ENCODE measurements at regions not wholly inside any gene's neighbourhood (a gene's known extent, or its start where the extent isn't known, plus 50 kb on each side); places are given as distances from the start of the nearest gene placed in this dataset.

DNA sequence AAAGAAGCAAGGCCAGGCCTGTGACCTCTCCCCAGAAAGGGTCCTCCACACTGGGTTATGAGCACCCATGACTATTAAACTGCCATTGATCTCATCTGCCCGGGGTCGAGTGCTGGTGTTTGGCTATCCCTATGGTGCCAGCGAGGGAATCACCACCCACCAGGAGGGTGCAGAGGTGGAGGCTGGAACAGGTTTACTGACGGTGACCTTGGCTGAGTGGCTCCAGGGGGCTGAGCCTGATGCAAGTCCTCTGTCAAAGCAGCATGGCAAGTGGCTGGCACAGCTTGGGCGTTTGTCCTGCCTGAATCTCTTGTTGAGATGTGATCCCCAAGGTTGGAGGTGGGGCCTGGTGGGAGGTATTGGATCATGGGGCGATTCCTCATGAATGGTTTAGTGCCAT lies 196.4 kb upstream of the HDAC4 start:
- 60 to 71% methylated on average over 6 of the region's 6 CpGs for WGBS, 2 donors
- H3K9me3 ChIP-seq: no peaks in the 10 kb centered on the region
- no peaks in the 10 kb centered on the region for H3K4me1 ChIP-seq
- no peak for FAIRE-seq
- no peak overlapping the region for H3K27ac ChIP-seq
- no peaks in the 10 kb centered on the region for H3K27me3 ChIP-seq
- peak in 1 of 6 donors; percentile 30 for DNase-seq
- H3K4me3 ChIP-seq: no peak overlapping the region
- intact Hi-C loops (cut with DNase I): no loop called here
- no peak for ATAC-seq
- H3K36me3 ChIP-seq: no peaks in the 10 kb centered on the region
- TF ChIP-seq, protein P1, sequence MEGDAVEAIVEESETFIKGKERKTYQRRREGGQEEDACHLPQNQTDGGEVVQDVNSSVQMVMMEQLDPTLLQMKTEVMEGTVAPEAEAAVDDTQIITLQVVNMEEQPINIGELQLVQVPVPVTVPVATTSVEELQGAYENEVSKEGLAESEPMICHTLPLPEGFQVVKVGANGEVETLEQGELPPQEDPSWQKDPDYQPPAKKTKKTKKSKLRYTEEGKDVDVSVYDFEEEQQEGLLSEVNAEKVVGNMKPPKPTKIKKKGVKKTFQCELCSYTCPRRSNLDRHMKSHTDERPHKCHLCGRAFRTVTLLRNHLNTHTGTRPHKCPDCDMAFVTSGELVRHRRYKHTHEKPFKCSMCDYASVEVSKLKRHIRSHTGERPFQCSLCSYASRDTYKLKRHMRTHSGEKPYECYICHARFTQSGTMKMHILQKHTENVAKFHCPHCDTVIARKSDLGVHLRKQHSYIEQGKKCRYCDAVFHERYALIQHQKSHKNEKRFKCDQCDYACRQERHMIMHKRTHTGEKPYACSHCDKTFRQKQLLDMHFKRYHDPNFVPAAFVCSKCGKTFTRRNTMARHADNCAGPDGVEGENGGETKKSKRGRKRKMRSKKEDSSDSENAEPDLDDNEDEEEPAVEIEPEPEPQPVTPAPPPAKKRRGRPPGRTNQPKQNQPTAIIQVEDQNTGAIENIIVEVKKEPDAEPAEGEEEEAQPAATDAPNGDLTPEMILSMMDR (IDR thresholded peaks at IDR 0.05): no peak

- DNase-seq: peak in 1 of 6 donors; percentile 24
- TF ChIP-seq, protein P1 (IDR thresholded peaks at IDR 0.05): no peak
- Histone ChIP-seq H3K4me3 (no peak overlapping the region), H3K27ac (no peak overlapping the region), H3K27me3 (no peaks in the 10 kb centered on the region), H3K36me3 (no peaks in the 10 kb centered on the region), H3K4me1 (no peaks in the 10 kb centered on the region), H3K9me3 (no peaks in the 10 kb centered on the region)
- no peak for FAIRE-seq
- intact Hi-C loops (cut with DNase I): no loop called here
- WGBS, 2 donors: 73 to 80% methylated on average over 11 of the region's 11 CpGs
- ATAC-seq: no peak
These were observed 196.0 kb upstream of the HDAC4 start for GRCh38 chr2:239596792-239597191.

- intact Hi-C loops (cut with DNase I): no loop called here
- TF ChIP-seq, protein P1 (IDR thresholded peaks at IDR 0.05): no peak
- Histone ChIP-seq H3K4me1 (no peaks in the 10 kb centered on the region), H3K9me3 (no peaks in the 10 kb centered on the region), H3K36me3 (no peaks in the 10 kb centered on the region), H3K27me3 (no peaks in the 10 kb centered on the region), H3K27ac (no peak overlapping the region), H3K4me3 (no peak overlapping the region)
- DNase-seq: no peak
- no peak for FAIRE-seq
- ATAC-seq: no peak
- 74 to 79% methylated on average over 4 of the region's 4 CpGs for WGBS, 2 donors
These were observed 195.4 kb upstream of the HDAC4 start for GRCh38 chr2:239596253-239596652.

DNA sequence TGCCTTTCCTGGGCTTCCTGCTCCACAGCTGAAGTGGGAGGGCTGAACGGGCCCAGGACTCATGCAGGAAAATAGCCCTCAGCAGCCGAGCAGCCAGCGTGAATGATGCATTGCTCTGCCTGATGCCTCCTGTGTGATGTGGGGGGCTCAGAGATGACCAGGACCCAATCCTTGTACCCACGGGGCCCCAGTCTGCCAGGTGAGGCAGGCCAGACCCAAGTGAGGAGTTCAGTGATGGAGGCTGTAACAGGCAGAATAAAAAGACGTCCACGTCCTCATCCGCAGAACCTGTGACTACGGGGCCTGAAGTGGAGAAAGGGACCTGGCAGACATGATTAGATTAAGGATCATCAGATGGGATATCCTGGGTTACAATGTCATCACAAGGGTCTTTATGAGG lies 194.9 kb upstream of the HDAC4 start:
- ATAC-seq: no peak
- DNase-seq: peak in 1 of 6 donors; percentile 23
- WGBS, 2 donors: 68 to 83% methylated on average over 8 of the region's 8 CpGs
- Histone ChIP-seq H3K27me3 (no peaks in the 10 kb centered on the region), H3K4me1 (no peaks in the 10 kb centered on the region), H3K36me3 (no peaks in the 10 kb centered on the region), H3K4me3 (no peak overlapping the region), H3K27ac (no peak overlapping the region), H3K9me3 (no peaks in the 10 kb centered on the region)
- no peak for FAIRE-seq
- TF ChIP-seq, protein P1 (IDR thresholded peaks at IDR 0.05): no peak
- intact Hi-C loops (cut with DNase I): no loop called here

GRCh38 chr2:239594772-239595608 lies 194.2 kb upstream of the HDAC4 start:
- TF ChIP-seq, protein P1 (IDR thresholded peaks at IDR 0.05): no peak
- intact Hi-C loops (cut with DNase I): no loop called here
- H3K27ac ChIP-seq: no peak overlapping the region
- no peaks in the 10 kb centered on the region for H3K9me3 ChIP-seq
- H3K4me1 ChIP-seq: no peaks in the 10 kb centered on the region
- H3K27me3 ChIP-seq: no peaks in the 10 kb centered on the region
- ATAC-seq (no peak), FAIRE-seq (no peak), DNase-seq (peak in 1 of 6 donors; percentile 36)
- no peaks in the 10 kb centered on the region for H3K36me3 ChIP-seq
- H3K4me3 ChIP-seq: no peak overlapping the region
- 79 to 86% methylated on average over 20 of the region's 20 CpGs for WGBS, 2 donors

Measured in pancreas (tissue), 10 donors.